HepG2 (cell line): ENCODE measurements at regions not wholly inside any gene's neighbourhood (a gene's known extent, or its start where the extent isn't known, plus 50 kb on each side); places are given as distances from the start of the nearest gene placed in this dataset.

Source experiments
- HOXA7 ChIP-seq: sonication (generic); formaldehyde crosslinking; IDR thresholded peaks from 2 replicates; pipeline ENCODE4 v1.8.1; 2022; ENCODE audit warnings: mild to moderate bottlenecking, missing genetic modification reagents, moderate library complexity
- KDM5A ChIP-seq: fragments of 200-600 bp; sonication (generic); IDR thresholded peaks from 2 replicates; pipeline ENCODE4 v1.7.0; 2018; ENCODE audit warnings: antibody characterized with exemption, mild to moderate bottlenecking, low read length, borderline replicate concordance
- POLR2G ChIP-seq: fragments of 200-400 bp; formaldehyde crosslinking; IDR thresholded peaks from 2 replicates; pipeline ENCODE4 v1.6.1; 2018; ENCODE audit warnings: mild to moderate bottlenecking, low read depth, low read length, moderate library complexity
- ZNF501 ChIP-seq: sonication (generic); formaldehyde crosslinking; IDR thresholded peaks from 2 replicates; pipeline ENCODE4 v1.5.1; 2020; ENCODE audit warnings: mild to moderate bottlenecking, moderate library complexity, missing genetic modification reagents

DNA sequence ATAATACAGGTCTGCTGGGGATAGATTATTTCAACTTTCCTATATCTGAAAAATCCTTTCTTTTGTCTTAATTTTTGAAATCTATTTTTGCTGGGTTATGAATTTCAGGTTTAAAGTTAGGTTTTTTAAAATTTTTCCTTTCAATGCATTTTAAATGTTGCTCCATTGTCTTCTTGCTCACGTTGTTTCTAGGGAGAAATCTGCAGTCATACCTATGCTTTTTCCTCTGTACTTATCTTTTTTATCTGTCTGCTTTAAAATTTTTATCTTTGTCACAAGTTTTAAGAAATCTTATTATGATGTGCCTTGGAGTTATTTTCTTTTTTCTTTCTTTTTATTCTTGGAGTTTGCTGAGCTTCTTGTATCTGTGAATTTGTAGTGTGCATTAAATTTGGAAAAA is 412.0 kb upstream of the KIF2A start:
- no peak for TF ChIP-seq POLR2G
- no peak for TF ChIP-seq KDM5A
- no peak for TF ChIP-seq HOXA7 (CRISPR knock-in tag)
- TF ChIP-seq ZNF501: no peak
